ENCODE measurements at regions not wholly inside any gene's neighbourhood (a gene's known extent, or its start where the extent isn't known, plus 50 kb on each side); places are given as distances from the start of the nearest gene placed in this dataset.
"Not testable (repeated sequence)": the region's sequence is repeated elsewhere in the genome, so short reads cannot be mapped to it uniquely, and the experiment has no call there.

DNA sequence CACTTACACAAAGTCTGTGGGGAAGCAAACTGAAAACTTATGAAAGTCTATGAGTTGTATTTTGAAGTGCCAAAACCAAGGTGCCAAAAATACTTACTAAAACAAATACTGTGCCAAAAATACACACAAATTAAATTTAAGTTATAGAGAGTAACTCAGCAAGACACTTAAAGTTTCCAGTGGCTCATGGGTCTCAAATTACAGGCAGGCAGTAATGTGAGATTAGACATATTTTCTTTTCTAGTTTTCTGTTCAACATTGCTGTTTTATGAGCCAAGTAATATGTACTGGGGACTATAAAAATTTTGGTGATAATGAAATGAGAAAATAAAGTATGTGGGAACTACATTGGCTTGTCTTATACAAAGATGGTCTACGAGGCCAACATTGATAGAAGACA is 172.2 kb upstream of the SNX2 start:
- no peaks in the 10 kb centered on the region for H4K20me1 ChIP-seq (ENCODE audit: insufficient read depth, low read depth, low read length)
- H3K79me2 ChIP-seq (ENCODE audit: low read length) = no peaks in the 10 kb centered on the region
- H3K4me1 ChIP-seq (ENCODE audit: low read length) = no peaks in the 10 kb centered on the region
- no peaks in the 10 kb centered on the region for H3K36me3 ChIP-seq (ENCODE audit: insufficient read depth, low read length)
- H3K9ac ChIP-seq (ENCODE audit: low read length) = no peak overlapping the region
- DNase-seq = no peak
- no peak overlapping the region for H2AFZ ChIP-seq (ENCODE audit: low read length)
- no peaks in the 10 kb centered on the region for H3K9me2 ChIP-seq (replicated peaks; ENCODE audit: insufficient read depth, low read length)
- no peaks in the 10 kb centered on the region for H3K27me3 ChIP-seq (ENCODE audit: low read length)
- H3K27ac ChIP-seq (ENCODE audit: low read length) = no peak overlapping the region
- H3K4me3 ChIP-seq (ENCODE audit: low read length) = no peak overlapping the region
- H3K9me3 ChIP-seq (ENCODE audit: low read length) = no peaks in the 10 kb centered on the region
- no peak overlapping the region for H3K4me2 ChIP-seq (ENCODE audit: low read depth, low read length, poor library complexity, severe bottlenecking)

DNA sequence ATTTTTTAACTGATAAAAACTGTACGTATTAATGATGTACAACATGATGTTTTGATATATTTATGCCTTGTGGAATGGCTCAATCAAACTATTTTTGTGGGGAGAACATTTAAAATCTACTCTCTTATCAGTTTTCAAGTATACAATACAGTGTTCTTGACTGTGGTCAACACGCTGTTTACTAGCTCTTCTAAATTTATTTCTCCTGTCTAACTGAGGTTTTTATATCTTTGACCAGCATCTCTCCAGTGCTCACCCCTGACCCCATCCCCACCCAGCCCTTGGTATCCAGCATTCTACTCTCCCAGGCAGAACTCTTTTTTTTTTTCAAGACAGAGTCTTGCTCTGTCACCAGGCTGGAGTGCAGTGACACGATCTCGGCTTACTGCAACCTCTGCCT is 169.6 kb upstream of the SNX2 start:
- no peaks in the 10 kb centered on the region for H3K9me2 ChIP-seq (replicated peaks; ENCODE audit: insufficient read depth, low read length)
- no peak overlapping the region for H3K9ac ChIP-seq (ENCODE audit: low read length)
- H3K4me2 ChIP-seq (ENCODE audit: low read depth, low read length, poor library complexity, severe bottlenecking) = no peak overlapping the region
- DNase-seq = no peak
- H3K79me2 ChIP-seq (ENCODE audit: low read length) = no peaks in the 10 kb centered on the region
- H3K4me3 ChIP-seq (ENCODE audit: low read length) = no peak overlapping the region
- H3K27me3 ChIP-seq (ENCODE audit: low read length) = no peaks in the 10 kb centered on the region
- no peaks in the 10 kb centered on the region for H3K36me3 ChIP-seq (ENCODE audit: insufficient read depth, low read length)
- no peaks in the 10 kb centered on the region for H4K20me1 ChIP-seq (ENCODE audit: insufficient read depth, low read depth, low read length)
- H3K4me1 ChIP-seq (ENCODE audit: low read length) = no peaks in the 10 kb centered on the region
- no peak overlapping the region for H3K27ac ChIP-seq (ENCODE audit: low read length)
- H2AFZ ChIP-seq (ENCODE audit: low read length) = no peak overlapping the region
- no peaks in the 10 kb centered on the region for H3K9me3 ChIP-seq (ENCODE audit: low read length)

GRCh38 chr5:122607818-122608217 is 167.1 kb upstream of the SNX2 start:
- Histone ChIP-seq H3K4me1 (ENCODE audit: low read length) (no peaks in the 10 kb centered on the region), H3K9me2 (replicated peaks; ENCODE audit: insufficient read depth, low read length) (no peaks in the 10 kb centered on the region), H3K27ac (ENCODE audit: low read length) (no peak overlapping the region), H3K4me3 (ENCODE audit: low read length) (no peak overlapping the region), H4K20me1 (ENCODE audit: insufficient read depth, low read depth, low read length) (no peaks in the 10 kb centered on the region), H3K4me2 (ENCODE audit: low read depth, low read length, poor library complexity, severe bottlenecking) (no peak overlapping the region), H3K9me3 (ENCODE audit: low read length) (no peaks in the 10 kb centered on the region), H2AFZ (ENCODE audit: low read length) (no peak overlapping the region), H3K27me3 (ENCODE audit: low read length) (no peaks in the 10 kb centered on the region), H3K36me3 (ENCODE audit: insufficient read depth, low read length) (no peaks in the 10 kb centered on the region), H3K79me2 (ENCODE audit: low read length) (no peaks in the 10 kb centered on the region), H3K9ac (ENCODE audit: low read length) (no peak overlapping the region)
- no peak for DNase-seq

- H2AFZ ChIP-seq (ENCODE audit: low read length) = no peak overlapping the region
- H3K36me3 ChIP-seq (ENCODE audit: insufficient read depth, low read length) = no peaks in the 10 kb centered on the region
- no peak overlapping the region for H3K27ac ChIP-seq (ENCODE audit: low read length)
- H4K20me1 ChIP-seq (ENCODE audit: insufficient read depth, low read depth, low read length) = no peaks in the 10 kb centered on the region
- H3K9ac ChIP-seq (ENCODE audit: low read length) = no peak overlapping the region
- H3K27me3 ChIP-seq (ENCODE audit: low read length) = no peaks in the 10 kb centered on the region
- no peak overlapping the region for H3K4me3 ChIP-seq (ENCODE audit: low read length)
- H3K79me2 ChIP-seq (ENCODE audit: low read length) = no peaks in the 10 kb centered on the region
- DNase-seq = no peak
- H3K4me2 ChIP-seq (ENCODE audit: low read depth, low read length, poor library complexity, severe bottlenecking) = no peak overlapping the region
- no peaks in the 10 kb centered on the region for H3K9me3 ChIP-seq (ENCODE audit: low read length)
- no peaks in the 10 kb centered on the region for H3K4me1 ChIP-seq (ENCODE audit: low read length)
- no peaks in the 10 kb centered on the region for H3K9me2 ChIP-seq (replicated peaks; ENCODE audit: insufficient read depth, low read length)
Measured at GRCh38 chr5:122608222-122608621, 166.7 kb upstream of the SNX2 start.

- Histone ChIP-seq H3K4me2 (ENCODE audit: low read depth, low read length, poor library complexity, severe bottlenecking) (no peak overlapping the region), H3K79me2 (ENCODE audit: low read length) (no peaks in the 10 kb centered on the region), H3K9me2 (replicated peaks; ENCODE audit: insufficient read depth, low read length) (no peaks in the 10 kb centered on the region), H3K27me3 (ENCODE audit: low read length) (no peaks in the 10 kb centered on the region), H3K4me3 (ENCODE audit: low read length) (no peak overlapping the region), H3K9me3 (ENCODE audit: low read length) (no peaks in the 10 kb centered on the region), H3K36me3 (ENCODE audit: insufficient read depth, low read length) (no peaks in the 10 kb centered on the region), H4K20me1 (ENCODE audit: insufficient read depth, low read depth, low read length) (no peaks in the 10 kb centered on the region), H3K9ac (ENCODE audit: low read length) (no peak overlapping the region), H3K4me1 (ENCODE audit: low read length) (no peaks in the 10 kb centered on the region), H2AFZ (ENCODE audit: low read length) (no peak overlapping the region), H3K27ac (ENCODE audit: low read length) (no peak overlapping the region)
- no peak for DNase-seq
Measured at GRCh38 chr5:122611406-122611805, 163.5 kb upstream of the SNX2 start.

DNA sequence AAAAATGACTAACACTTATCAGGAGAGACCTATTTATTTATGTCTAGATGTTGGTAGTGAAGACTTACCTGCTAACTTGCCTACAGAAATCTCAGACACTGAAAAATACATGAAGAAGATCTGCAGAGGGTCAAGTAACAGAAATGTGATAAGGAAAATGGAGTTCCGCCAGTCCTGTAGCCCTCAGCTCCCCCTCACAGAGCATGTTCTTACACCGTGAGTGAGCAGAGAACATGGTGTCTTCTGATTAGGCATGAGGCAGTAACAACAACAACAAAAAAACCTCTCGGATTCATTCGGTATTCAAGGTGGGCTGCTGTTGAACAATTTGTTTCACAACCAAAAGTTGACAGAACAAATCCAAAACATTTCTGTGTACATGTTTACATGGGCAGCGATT is 162.0 kb upstream of the SNX2 start:
- H3K9ac ChIP-seq (ENCODE audit: low read length) = no peak overlapping the region
- no peaks in the 10 kb centered on the region for H3K36me3 ChIP-seq (ENCODE audit: insufficient read depth, low read length)
- no peaks in the 10 kb centered on the region for H3K79me2 ChIP-seq (ENCODE audit: low read length)
- H3K4me1 ChIP-seq (ENCODE audit: low read length) = no peaks in the 10 kb centered on the region
- H3K9me3 ChIP-seq (ENCODE audit: low read length) = no peaks in the 10 kb centered on the region
- H4K20me1 ChIP-seq (ENCODE audit: insufficient read depth, low read depth, low read length) = no peaks in the 10 kb centered on the region
- H2AFZ ChIP-seq (ENCODE audit: low read length) = no peak overlapping the region
- H3K4me2 ChIP-seq (ENCODE audit: low read depth, low read length, poor library complexity, severe bottlenecking) = no peak overlapping the region
- no peak overlapping the region for H3K4me3 ChIP-seq (ENCODE audit: low read length)
- DNase-seq = no peak
- no peak overlapping the region for H3K27ac ChIP-seq (ENCODE audit: low read length)
- H3K27me3 ChIP-seq (ENCODE audit: low read length) = no peaks in the 10 kb centered on the region
- H3K9me2 ChIP-seq (replicated peaks; ENCODE audit: insufficient read depth, low read length) = no peaks in the 10 kb centered on the region

DNA sequence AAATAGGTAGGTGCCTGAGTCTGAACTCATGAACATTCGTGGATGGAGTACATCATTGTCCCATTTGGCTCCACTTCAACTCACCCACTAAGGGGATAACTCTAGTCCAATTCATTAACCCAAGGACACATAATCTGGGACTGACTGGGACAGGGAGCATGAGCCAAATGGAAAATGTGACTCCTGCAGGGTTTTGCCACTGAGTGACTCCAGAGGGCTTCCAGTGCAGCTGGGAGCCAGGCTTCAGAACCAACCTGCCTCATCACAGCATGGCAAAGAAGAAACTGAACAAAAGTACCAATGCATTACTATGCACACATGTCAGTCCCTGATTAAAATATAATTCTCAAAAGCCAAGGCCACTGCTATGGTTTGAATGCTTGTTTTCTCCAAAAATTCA is 159.7 kb upstream of the SNX2 start:
- no peak overlapping the region for H2AFZ ChIP-seq (ENCODE audit: low read length)
- no peak overlapping the region for H3K4me3 ChIP-seq (ENCODE audit: low read length)
- H3K79me2 ChIP-seq (ENCODE audit: low read length) = no peaks in the 10 kb centered on the region
- DNase-seq = no peak
- no peaks in the 10 kb centered on the region for H4K20me1 ChIP-seq (ENCODE audit: insufficient read depth, low read depth, low read length)
- no peaks in the 10 kb centered on the region for H3K36me3 ChIP-seq (ENCODE audit: insufficient read depth, low read length)
- H3K4me1 ChIP-seq (ENCODE audit: low read length) = no peaks in the 10 kb centered on the region
- H3K4me2 ChIP-seq (ENCODE audit: low read depth, low read length, poor library complexity, severe bottlenecking) = no peak overlapping the region
- no peak overlapping the region for H3K27ac ChIP-seq (ENCODE audit: low read length)
- H3K9me3 ChIP-seq (ENCODE audit: low read length) = no peaks in the 10 kb centered on the region
- no peak overlapping the region for H3K9ac ChIP-seq (ENCODE audit: low read length)
- H3K27me3 ChIP-seq (ENCODE audit: low read length) = no peaks in the 10 kb centered on the region
- no peaks in the 10 kb centered on the region for H3K9me2 ChIP-seq (replicated peaks; ENCODE audit: insufficient read depth, low read length)

GRCh38 chr5:122615832-122616231 is 159.0 kb upstream of the SNX2 start:
- DNase-seq = no peak
- Histone ChIP-seq H3K27ac (ENCODE audit: low read length) (no peak overlapping the region), H3K9me2 (replicated peaks; ENCODE audit: insufficient read depth, low read length) (no peaks in the 10 kb centered on the region), H3K4me2 (ENCODE audit: low read depth, low read length, poor library complexity, severe bottlenecking) (no peak overlapping the region), H3K9ac (ENCODE audit: low read length) (no peak overlapping the region), H3K4me3 (ENCODE audit: low read length) (no peak overlapping the region), H3K27me3 (ENCODE audit: low read length) (no peaks in the 10 kb centered on the region), H3K79me2 (ENCODE audit: low read length) (no peaks in the 10 kb centered on the region), H4K20me1 (ENCODE audit: insufficient read depth, low read depth, low read length) (no peaks in the 10 kb centered on the region), H3K9me3 (ENCODE audit: low read length) (no peaks in the 10 kb centered on the region), H2AFZ (ENCODE audit: low read length) (no peak overlapping the region), H3K36me3 (ENCODE audit: insufficient read depth, low read length) (no peaks in the 10 kb centered on the region), H3K4me1 (ENCODE audit: low read length) (no peaks in the 10 kb centered on the region)

DNA sequence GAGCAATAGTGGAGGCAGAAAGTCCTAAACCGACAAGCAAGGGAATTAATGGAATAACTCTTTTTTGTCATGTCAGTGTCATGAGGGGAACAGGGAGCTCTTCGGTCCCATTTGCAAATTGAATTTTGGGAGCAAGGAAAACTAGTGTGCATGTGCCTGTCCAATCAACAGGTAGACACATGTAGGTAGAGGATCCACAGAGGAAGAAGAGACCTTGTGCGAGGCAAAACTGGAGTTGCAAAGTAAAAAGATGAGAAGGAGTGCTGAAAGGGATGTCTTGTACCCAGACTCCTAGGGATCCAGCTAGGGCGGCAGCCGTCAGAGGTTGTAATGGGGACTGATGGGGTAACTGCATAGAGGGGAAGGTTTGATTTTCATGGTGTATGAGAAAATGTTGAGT is 156.8 kb upstream of the SNX2 start:
- H3K4me2 ChIP-seq (ENCODE audit: low read depth, low read length, poor library complexity, severe bottlenecking); H3K36me3 ChIP-seq (ENCODE audit: insufficient read depth, low read length); H3K27ac ChIP-seq (ENCODE audit: low read length); DNase-seq; H3K4me1 ChIP-seq (ENCODE audit: low read length); H3K79me2 ChIP-seq (ENCODE audit: low read length); H2AFZ ChIP-seq (ENCODE audit: low read length); H3K4me3 ChIP-seq (ENCODE audit: low read length); H3K9me3 ChIP-seq (ENCODE audit: low read length); H3K27me3 ChIP-seq (ENCODE audit: low read length); H3K9ac ChIP-seq (ENCODE audit: low read length); H4K20me1 ChIP-seq (ENCODE audit: insufficient read depth, low read depth, low read length); H3K9me2 ChIP-seq (replicated peaks; ENCODE audit: insufficient read depth, low read length): not testable (repeated sequence)
